HG03175 (cell line): ENCODE measurements at regions not wholly inside any gene's neighbourhood (a gene's known extent, or its start where the extent isn't known, plus 50 kb on each side); places are given as distances from the start of the nearest gene placed in this dataset.
A peak's percentile ranks its signal among the peaks of the same experiment; 100 is the strongest.

Source experiments
- ATAC-seq: cut with Tn5 transposase; IDR thresholded peaks from one replicate; pipeline ENCODE4 v1.9.1; 2021; ENCODE audit warnings: mild to moderate bottlenecking, moderate library complexity; ENCODE audit not compliant: unreplicated experiment

GRCh38 chr18:45260125-45260524, 355.2 kb upstream of the SLC14A2 start:
- no peak for ATAC-seq

GRCh38 chr18:45266023-45266422, 349.3 kb upstream of the SLC14A2 start:
- ATAC-seq: no peak

GRCh38 chr18:45267622-45268021, 347.7 kb upstream of the SLC14A2 start:
- no peak for ATAC-seq

- ATAC-seq: no peak
These were observed 346.7 kb upstream of the SLC14A2 start for GRCh38 chr18:45268583-45268982.

- no peak for ATAC-seq
These were observed 344.9 kb upstream of the SLC14A2 start for GRCh38 chr18:45270289-45270771.

- ATAC-seq: no peak
These were observed 341.2 kb upstream of the SLC14A2 start for GRCh38 chr18:45274026-45274425.

GRCh38 chr18:45275367-45276113, 339.7 kb upstream of the SLC14A2 start:
- peak; percentile 45 for ATAC-seq

GRCh38 chr18:45276878-45277277, 338.4 kb upstream of the SLC14A2 start:
- no peak for ATAC-seq

GRCh38 chr18:45277908-45278307, 337.4 kb upstream of the SLC14A2 start:
- ATAC-seq: no peak

GRCh38 chr18:45280481-45281276, 334.6 kb upstream of the SLC14A2 start:
- no peak for ATAC-seq

GRCh38 chr18:45282101-45282812, 333.0 kb upstream of the SLC14A2 start:
- no peak for ATAC-seq

- ATAC-seq: no peak
These were observed 331.1 kb upstream of the SLC14A2 start for GRCh38 chr18:45284174-45284573.

- ATAC-seq: no peak
These were observed 330.4 kb upstream of the SLC14A2 start for GRCh38 chr18:45284851-45285250.

- ATAC-seq: no peak
These were observed 330.0 kb upstream of the SLC14A2 start for GRCh38 chr18:45285251-45285650.

- no peak for ATAC-seq
These were observed 328.8 kb upstream of the SLC14A2 start for GRCh38 chr18:45286431-45286830.

GRCh38 chr18:45287531-45287930, 327.7 kb upstream of the SLC14A2 start:
- no peak for ATAC-seq

GRCh38 chr18:45290364-45290763, 324.9 kb upstream of the SLC14A2 start:
- no peak for ATAC-seq

- ATAC-seq: no peak
These were observed 323.4 kb upstream of the SLC14A2 start for GRCh38 chr18:45291621-45292615.

GRCh38 chr18:45295388-45295787, 319.9 kb upstream of the SLC14A2 start:
- ATAC-seq: no peak

- no peak for ATAC-seq
These were observed 316.3 kb upstream of the SLC14A2 start for GRCh38 chr18:45298986-45299385.
